ENCODE measurements at regions not wholly inside any gene's neighbourhood (a gene's known extent, or its start where the extent isn't known, plus 50 kb on each side); places are given as distances from the start of the nearest gene placed in this dataset.

DNA sequence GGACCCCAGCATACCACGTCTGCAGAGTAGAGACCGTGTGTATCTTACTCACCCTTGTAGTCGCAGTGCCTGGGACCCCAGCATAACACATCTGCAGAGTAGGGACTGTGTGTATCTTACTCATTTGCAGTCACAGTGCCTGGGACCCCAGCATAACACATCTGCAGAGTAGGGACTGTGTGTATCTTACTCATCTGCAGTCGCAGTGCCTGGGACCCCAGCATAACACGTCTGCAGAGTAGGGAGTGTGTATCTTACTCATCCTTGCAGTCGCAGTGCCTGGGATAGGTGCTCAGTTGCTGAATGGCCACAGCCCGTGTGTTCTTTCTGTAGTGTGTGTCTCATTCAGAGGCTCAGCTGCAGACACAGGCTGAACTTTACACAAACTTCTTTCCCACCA lies 71.4 kb upstream of the FRG1 start:
- TF ChIP-seq, protein P1, sequence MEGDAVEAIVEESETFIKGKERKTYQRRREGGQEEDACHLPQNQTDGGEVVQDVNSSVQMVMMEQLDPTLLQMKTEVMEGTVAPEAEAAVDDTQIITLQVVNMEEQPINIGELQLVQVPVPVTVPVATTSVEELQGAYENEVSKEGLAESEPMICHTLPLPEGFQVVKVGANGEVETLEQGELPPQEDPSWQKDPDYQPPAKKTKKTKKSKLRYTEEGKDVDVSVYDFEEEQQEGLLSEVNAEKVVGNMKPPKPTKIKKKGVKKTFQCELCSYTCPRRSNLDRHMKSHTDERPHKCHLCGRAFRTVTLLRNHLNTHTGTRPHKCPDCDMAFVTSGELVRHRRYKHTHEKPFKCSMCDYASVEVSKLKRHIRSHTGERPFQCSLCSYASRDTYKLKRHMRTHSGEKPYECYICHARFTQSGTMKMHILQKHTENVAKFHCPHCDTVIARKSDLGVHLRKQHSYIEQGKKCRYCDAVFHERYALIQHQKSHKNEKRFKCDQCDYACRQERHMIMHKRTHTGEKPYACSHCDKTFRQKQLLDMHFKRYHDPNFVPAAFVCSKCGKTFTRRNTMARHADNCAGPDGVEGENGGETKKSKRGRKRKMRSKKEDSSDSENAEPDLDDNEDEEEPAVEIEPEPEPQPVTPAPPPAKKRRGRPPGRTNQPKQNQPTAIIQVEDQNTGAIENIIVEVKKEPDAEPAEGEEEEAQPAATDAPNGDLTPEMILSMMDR (IDR thresholded peaks at IDR 0.05), result no peak
- no peak for TF ChIP-seq POLR2A (IDR thresholded peaks at IDR 0.05)
